Vagina (tissue), 2 donors: ENCODE measurements at regions not wholly inside any gene's neighbourhood (a gene's known extent, or its start where the extent isn't known, plus 50 kb on each side); places are given as distances from the start of the nearest gene placed in this dataset.

Experiments used
- DNase-seq, 2 donors: peaks; one replicate each; pipeline ENCODE4 v3.0.0-alpha.2; 2017; ENCODE audit errors: extremely low spot score in 2 of 2
- H3K27ac ChIP-seq: fragments of 200-600 bp; sonication (generic); one replicate; pipeline ENCODE4 v1.5.1; 2019
- H3K27me3 ChIP-seq: fragments of 200-600 bp; sonication (generic); one replicate; pipeline ENCODE4 v1.5.1; 2019
- H3K36me3 ChIP-seq, 2 donors: fragments of 200-600 bp; sonication (generic); one replicate each; pipeline ENCODE4 v1.5.1; 2017 to 2019
- H3K4me1 ChIP-seq: fragments of 200-600 bp; sonication (generic); one replicate; pipeline ENCODE4 v1.5.1; 2019
- H3K4me3 ChIP-seq, 2 donors: fragments of 200-600 bp; sonication (generic); 1 replicate in 1 of 2; 2 replicates in 1 of 2; pipeline ENCODE4 v1.5.1; 2016 to 2019
- H3K9me3 ChIP-seq: fragments of 200-600 bp; sonication (generic); one replicate; pipeline ENCODE4 v1.5.1; 2019
- POLR2A ChIP-seq, 2 donors: fragments of 450-650 bp; IDR thresholded peaks; one replicate each; pipeline ENCODE4 v1.6.1; 2017; ENCODE audit warnings: antibody characterized with exemption in 2 of 2, mild to moderate bottlenecking in 2 of 2, moderate library complexity in 2 of 2
- POLR2AphosphoS5 ChIP-seq, 2 donors: sonication (generic); formaldehyde crosslinking; IDR thresholded peaks; one replicate each; pipeline ENCODE4 v1.9.0; 2017; ENCODE audit warnings: antibody characterized with exemption in 2 of 2, mild to moderate bottlenecking in 2 of 2, low read depth in 1 of 2; ENCODE audit not compliant: insufficient read depth in 1 of 2
- intact Hi-C: fragments of 100-400 bp; cut with DNase I; formaldehyde crosslinking; loops from one replicate; pipeline ENCODE4 v1.15.1; 2023
- TF ChIP-seq, protein P1 (sequence below), 3 experiments: fragments of 450-650 bp in 2 of 3; fragments of 200-600 bp in 1 of 3; sonication (generic) in 1 of 3; IDR thresholded peaks; one replicate each; pipeline ENCODE4 v1.5.1; 2017 to 2019; ENCODE audit warnings: antibody characterized with exemption in 3 of 3, mild to moderate bottlenecking in 2 of 3, moderate library complexity in 2 of 3

DNA sequence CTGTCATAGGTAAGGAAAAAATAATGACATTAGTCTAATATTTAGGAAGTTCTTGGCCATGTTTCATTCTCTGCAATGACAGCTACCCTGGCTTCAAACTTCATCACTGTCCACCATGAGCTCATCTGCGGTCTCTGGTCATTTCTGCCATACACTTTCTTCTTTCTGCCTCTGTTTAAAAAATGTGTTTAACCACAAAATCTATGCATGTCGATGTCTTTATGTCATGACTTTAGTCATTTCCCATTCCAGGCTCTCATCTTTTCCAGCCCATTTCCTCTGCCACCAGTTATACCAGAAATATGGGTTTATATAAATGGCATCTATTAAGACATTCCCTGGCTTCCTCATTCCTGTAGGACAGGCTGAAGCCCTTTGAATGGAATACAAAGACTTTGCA, 68.5 kb upstream of the DUSP10 start:
- Histone ChIP-seq H3K36me3 (no peaks in the 10 kb centered on the region), H3K27ac (no peak overlapping the region), H3K4me3 (no peak overlapping the region), H3K4me1 (no peaks in the 10 kb centered on the region), H3K9me3 (no peaks in the 10 kb centered on the region), H3K27me3 (no peaks in the 10 kb centered on the region)
- intact Hi-C loops: no loop called here
- no peak for TF ChIP-seq POLR2A (IDR thresholded peaks at IDR 0.05)
- TF ChIP-seq POLR2AphosphoS5 (IDR thresholded peaks at IDR 0.05; ENCODE audit: insufficient read depth in 1 of 2, low read depth in 1 of 2): no peak
- TF ChIP-seq, protein P1, sequence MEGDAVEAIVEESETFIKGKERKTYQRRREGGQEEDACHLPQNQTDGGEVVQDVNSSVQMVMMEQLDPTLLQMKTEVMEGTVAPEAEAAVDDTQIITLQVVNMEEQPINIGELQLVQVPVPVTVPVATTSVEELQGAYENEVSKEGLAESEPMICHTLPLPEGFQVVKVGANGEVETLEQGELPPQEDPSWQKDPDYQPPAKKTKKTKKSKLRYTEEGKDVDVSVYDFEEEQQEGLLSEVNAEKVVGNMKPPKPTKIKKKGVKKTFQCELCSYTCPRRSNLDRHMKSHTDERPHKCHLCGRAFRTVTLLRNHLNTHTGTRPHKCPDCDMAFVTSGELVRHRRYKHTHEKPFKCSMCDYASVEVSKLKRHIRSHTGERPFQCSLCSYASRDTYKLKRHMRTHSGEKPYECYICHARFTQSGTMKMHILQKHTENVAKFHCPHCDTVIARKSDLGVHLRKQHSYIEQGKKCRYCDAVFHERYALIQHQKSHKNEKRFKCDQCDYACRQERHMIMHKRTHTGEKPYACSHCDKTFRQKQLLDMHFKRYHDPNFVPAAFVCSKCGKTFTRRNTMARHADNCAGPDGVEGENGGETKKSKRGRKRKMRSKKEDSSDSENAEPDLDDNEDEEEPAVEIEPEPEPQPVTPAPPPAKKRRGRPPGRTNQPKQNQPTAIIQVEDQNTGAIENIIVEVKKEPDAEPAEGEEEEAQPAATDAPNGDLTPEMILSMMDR (IDR thresholded peaks at IDR 0.05): no peak
- DNase-seq: no peak

DNA sequence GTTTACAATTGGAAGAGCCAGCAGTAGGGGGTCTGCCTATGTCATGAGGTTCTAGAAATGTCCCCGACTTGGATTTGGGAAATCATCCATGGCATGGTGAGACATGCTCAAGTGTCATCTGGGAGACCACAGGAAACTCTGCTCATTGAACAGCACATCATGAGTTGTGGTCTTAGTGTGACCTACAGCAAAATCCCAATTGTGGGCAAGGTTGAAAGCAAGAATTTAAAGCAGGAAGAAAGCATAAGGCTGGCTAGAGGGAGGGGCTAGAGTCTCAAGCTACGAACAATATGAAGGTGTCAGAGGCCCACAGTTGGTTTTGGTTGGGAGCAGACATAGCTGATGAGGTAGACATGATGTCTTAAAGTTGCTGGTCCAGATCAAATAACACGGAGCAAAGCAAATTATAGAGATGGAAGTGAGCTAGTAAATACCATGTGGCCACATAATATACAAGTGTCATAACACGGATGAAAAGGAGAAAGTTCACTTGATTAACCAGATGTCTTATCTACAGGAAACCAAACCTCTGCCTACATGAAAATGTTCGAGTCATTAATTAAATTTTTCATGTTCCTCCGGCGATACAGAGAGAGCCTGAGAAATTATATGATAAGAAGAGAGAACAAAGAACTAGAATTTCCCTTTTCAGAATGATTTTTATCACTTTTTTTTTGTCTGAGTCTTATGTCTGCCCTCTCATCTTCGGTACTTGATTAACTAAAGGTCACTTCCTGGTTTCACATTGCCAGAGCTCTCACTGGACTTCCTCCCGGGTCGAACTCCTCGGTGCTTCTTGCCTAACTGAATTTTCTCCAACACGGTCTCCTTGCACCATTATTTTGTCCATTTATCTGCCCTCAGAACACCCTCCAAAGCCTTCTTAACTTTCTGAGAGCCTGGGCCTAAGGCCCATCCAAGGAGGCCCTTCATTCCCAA, 67.5 kb upstream of the DUSP10 start:
- TF ChIP-seq, protein P1 (IDR thresholded peaks at IDR 0.05): no peak
- TF ChIP-seq POLR2A (IDR thresholded peaks at IDR 0.05) (no peak), POLR2AphosphoS5 (IDR thresholded peaks at IDR 0.05; ENCODE audit: insufficient read depth in 1 of 2, low read depth in 1 of 2) (no peak)
- Histone ChIP-seq H3K27ac (no peak overlapping the region), H3K4me1 (no peaks in the 10 kb centered on the region), H3K36me3 (no peaks in the 10 kb centered on the region), H3K4me3 (no peak overlapping the region), H3K9me3 (no peaks in the 10 kb centered on the region), H3K27me3 (no peaks in the 10 kb centered on the region)
- intact Hi-C loops: no loop called here
- no peak for DNase-seq

DNA sequence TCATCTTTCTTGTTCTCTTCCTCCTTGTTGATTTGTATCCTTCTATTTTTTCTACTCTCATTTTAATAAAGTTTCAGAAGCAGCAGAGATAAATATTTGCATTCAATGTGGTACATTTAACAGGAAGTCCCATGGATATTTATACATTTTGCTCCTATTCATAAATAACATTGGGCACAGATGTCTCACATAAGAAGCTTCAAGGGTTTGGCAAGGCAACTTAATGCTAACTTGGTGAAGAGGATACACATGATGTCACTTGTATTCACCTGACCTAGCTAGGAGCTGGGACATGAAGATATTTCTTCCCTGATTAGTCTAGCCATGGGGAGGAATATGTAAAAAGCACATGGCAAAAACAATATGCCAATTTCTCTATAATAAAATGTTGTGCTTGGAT, 65.1 kb upstream of the DUSP10 start:
- TF ChIP-seq, protein P1 (IDR thresholded peaks at IDR 0.05): no peak
- TF ChIP-seq POLR2A (IDR thresholded peaks at IDR 0.05): no peak
- no peak for TF ChIP-seq POLR2AphosphoS5 (IDR thresholded peaks at IDR 0.05; ENCODE audit: insufficient read depth in 1 of 2, low read depth in 1 of 2)
- no peaks in the 10 kb centered on the region for H3K27me3 ChIP-seq
- H3K4me3 ChIP-seq: no peak overlapping the region
- H3K36me3 ChIP-seq: no peaks in the 10 kb centered on the region
- no peaks in the 10 kb centered on the region for H3K4me1 ChIP-seq
- no peak overlapping the region for H3K27ac ChIP-seq
- intact Hi-C loops: no loop called here
- H3K9me3 ChIP-seq: no peaks in the 10 kb centered on the region
- no peak for DNase-seq

DNA sequence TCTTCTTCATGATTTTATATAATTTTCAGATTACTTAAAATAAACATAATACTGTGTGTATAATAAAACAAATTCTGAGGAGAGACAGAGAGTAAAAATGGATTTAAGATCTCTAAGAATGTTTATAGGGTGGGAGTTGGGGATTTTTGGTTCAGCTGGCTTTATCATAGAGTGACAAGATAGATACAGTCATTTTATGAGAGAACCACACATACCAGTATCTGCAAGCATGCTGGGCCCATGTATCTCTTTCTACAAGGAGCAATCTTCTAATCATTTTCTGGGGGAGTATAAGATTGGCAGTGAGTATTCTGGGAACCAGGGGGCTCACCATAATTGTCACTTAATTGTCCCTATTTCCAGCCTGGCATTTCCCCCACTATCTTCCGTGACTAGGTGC, 64.3 kb upstream of the DUSP10 start:
- intact Hi-C loops: no loop called here

More for the DNA sequence above, 64.3 kb upstream of the DUSP10 start:
- H3K36me3 ChIP-seq: no peaks in the 10 kb centered on the region
- H3K27me3 ChIP-seq: no peaks in the 10 kb centered on the region
- TF ChIP-seq, protein P1 (IDR thresholded peaks at IDR 0.05): no peak
- no peak for TF ChIP-seq POLR2AphosphoS5 (IDR thresholded peaks at IDR 0.05; ENCODE audit: insufficient read depth in 1 of 2, low read depth in 1 of 2)
- no peak for TF ChIP-seq POLR2A (IDR thresholded peaks at IDR 0.05)
- H3K4me3 ChIP-seq: no peak overlapping the region
- no peaks in the 10 kb centered on the region for H3K9me3 ChIP-seq
- no peak overlapping the region for H3K27ac ChIP-seq
- no peak for DNase-seq
- no peaks in the 10 kb centered on the region for H3K4me1 ChIP-seq
